HEK293 (cell line): ENCODE measurements at regions not wholly inside any gene's neighbourhood (a gene's known extent, or its start where the extent isn't known, plus 50 kb on each side); places are given as distances from the start of the nearest gene placed in this dataset.

Source experiments
- CTCF ChIA-PET: fragments of 350-600 bp; formaldehyde crosslinking; extraction: SDS; loops from one replicate; lab custom pipeline; 2021; ENCODE audit warnings: antibody characterized with exemption; lab: Yijun Ruan, JAX
- POLR2A ChIA-PET: fragments of 300-600 bp; formaldehyde crosslinking; extraction: SDS; loops from one replicate; lab custom pipeline; 2020; ENCODE audit warnings: antibody characterized with exemption, inconsistent platforms; lab: Yijun Ruan, JAX
- H3K27ac ChIP-seq: fragments of 200-500 bp; sonication (Bioruptor generic); 2 replicates; pipeline ENCODE4 v1.5.1; 2014; ENCODE audit warnings: low read depth, low read length, control low read depth, inconsistent platforms; ENCODE audit errors: extremely low read depth
- H3K36me3 ChIP-seq, 2 experiments: fragments of 200-500 bp in 1 of 2; sonication (Bioruptor generic) in 1 of 2; 1 replicate in 1 of 2; 2 replicates in 1 of 2; pipeline ENCODE4 v1.5.1; 2014 to 2017; ENCODE audit warnings: inconsistent platforms in 2 of 2, low read length in 2 of 2; ENCODE audit not compliant: control insufficient read depth in 2 of 2, insufficient read depth in 1 of 2
- H3K4me1 ChIP-seq: fragments of 200-500 bp; sonication (Bioruptor generic); 2 replicates; pipeline ENCODE4 v1.5.1; 2014; ENCODE audit warnings: mild to moderate bottlenecking, low read length, inconsistent platforms; ENCODE audit not compliant: control insufficient read depth, insufficient read depth
- H3K4me3 ChIP-seq: 2 replicates; pipeline ENCODE4 v1.5.1; 2011; ENCODE audit warnings: low read depth, mild to moderate bottlenecking, control low read depth, low read length, moderate library complexity
- H3K9me3 ChIP-seq: fragments of 200-500 bp; sonication (Bioruptor generic); 2 replicates; pipeline ENCODE4 v1.5.1; 2014; ENCODE audit warnings: low read depth, low read length, inconsistent platforms; ENCODE audit not compliant: control insufficient read depth, insufficient read depth
- GLIS2 ChIP-seq: fragments of 450-650 bp; formaldehyde crosslinking; IDR thresholded peaks from 2 replicates; pipeline ENCODE4 v1.5.1; 2016; ENCODE audit warnings: missing biosample characterization, missing genetic modification characterization
- KLF1 ChIP-seq: fragments of 450-650 bp; formaldehyde crosslinking; IDR thresholded peaks from 2 replicates; pipeline ENCODE4 v1.5.1; 2016; ENCODE audit warnings: missing biosample characterization, missing genetic modification characterization
- PRDM1 ChIP-seq: fragments of 450-650 bp; formaldehyde crosslinking; IDR thresholded peaks from 2 replicates; pipeline ENCODE4; 2016; ENCODE audit warnings: missing biosample characterization, missing genetic modification characterization
- PRDM6 ChIP-seq: fragments of 450-650 bp; formaldehyde crosslinking; IDR thresholded peaks from 2 replicates; pipeline ENCODE4 v1.5.1; 2017; ENCODE audit warnings: missing biosample characterization, missing genetic modification characterization
- SETDB1 ChIP-seq: IDR thresholded peaks from one replicate; pipeline ENCODE4 v1.6.1; 2017; ENCODE audit warnings: mild to moderate bottlenecking, low read length, moderate library complexity, mixed read lengths; ENCODE audit not compliant: insufficient read length
- SP3 ChIP-seq: fragments of 450-650 bp; formaldehyde crosslinking; IDR thresholded peaks from 2 replicates; pipeline ENCODE4 v1.5.1; 2016; ENCODE audit warnings: missing biosample characterization, missing genetic modification characterization
- SP7 ChIP-seq: fragments of 450-650 bp; formaldehyde crosslinking; IDR thresholded peaks from 2 replicates; pipeline ENCODE4 v1.5.1; 2016; ENCODE audit warnings: missing biosample characterization, missing genetic modification characterization
- TRIM28 ChIP-seq: IDR thresholded peaks from 2 replicates; pipeline ENCODE4 v1.6.1; 2011; ENCODE audit warnings: low read length, control low read depth, borderline replicate concordance
- ZBTB44 ChIP-seq: fragments of 450-650 bp; IDR thresholded peaks from 2 replicates; pipeline ENCODE4 v1.5.1; 2018; ENCODE audit warnings: missing biosample characterization, mild to moderate bottlenecking, missing genetic modification characterization
- ZNF132 ChIP-seq: fragments of 450-650 bp; formaldehyde crosslinking; IDR thresholded peaks from 2 replicates; pipeline ENCODE4 v1.5.1; 2017; ENCODE audit warnings: missing biosample characterization, missing genetic modification characterization, borderline replicate concordance
- ZNF175 ChIP-seq: fragments of 450-650 bp; formaldehyde crosslinking; IDR thresholded peaks from 2 replicates; pipeline ENCODE4 v1.5.1; 2016; ENCODE audit warnings: missing biosample characterization, missing genetic modification characterization
- ZNF211 ChIP-seq: fragments of 450-650 bp; formaldehyde crosslinking; IDR thresholded peaks from 2 replicates; pipeline ENCODE4 v1.5.1; 2016; ENCODE audit warnings: low read depth, missing biosample characterization, missing genetic modification characterization
- ZNF214 ChIP-seq: fragments of 450-650 bp; formaldehyde crosslinking; IDR thresholded peaks from 2 replicates; pipeline ENCODE4 v1.5.1; 2017; ENCODE audit warnings: missing biosample characterization, mild to moderate bottlenecking, missing genetic modification characterization, borderline replicate concordance
- ZNF274 ChIP-seq, 2 experiments: fragments of 200-500 bp in 1 of 2; fragments of 450-650 bp in 1 of 2; sonication (Bioruptor generic) in 1 of 2; formaldehyde crosslinking in 1 of 2; IDR thresholded peaks; 2 replicates each; pipeline versions ENCODE4 v1.5.1 to v1.6.1; 2014 to 2016; ENCODE audit warnings: borderline replicate concordance in 1 of 2, inconsistent platforms in 1 of 2, low read length in 1 of 2, missing biosample characterization in 1 of 2, missing genetic modification characterization in 1 of 2
- ZNF311 ChIP-seq: fragments of 450-650 bp; formaldehyde crosslinking; IDR thresholded peaks from 2 replicates; pipeline ENCODE4 v1.5.1; 2017; ENCODE audit warnings: missing biosample characterization, missing genetic modification characterization, borderline replicate concordance
- ZNF324 ChIP-seq: fragments of 450-650 bp; formaldehyde crosslinking; IDR thresholded peaks from 2 replicates; pipeline ENCODE4 v1.5.1; 2016; ENCODE audit warnings: missing biosample characterization, missing genetic modification characterization
- ZNF544 ChIP-seq: fragments of 450-650 bp; formaldehyde crosslinking; IDR thresholded peaks from 2 replicates; pipeline ENCODE4 v1.5.0; 2017; ENCODE audit warnings: missing biosample characterization, missing genetic modification characterization
- ZNF558 ChIP-seq: fragments of 450-650 bp; formaldehyde crosslinking; IDR thresholded peaks from 2 replicates; pipeline ENCODE4 v1.5.1; 2016; ENCODE audit warnings: missing biosample characterization, missing genetic modification characterization
- ZNF596 ChIP-seq: fragments of 450-650 bp; IDR thresholded peaks from 2 replicates; pipeline ENCODE4 v1.5.0; 2018; ENCODE audit warnings: missing biosample characterization, mild to moderate bottlenecking, missing genetic modification characterization, moderate library complexity
- ZNF76 ChIP-seq: fragments of 450-650 bp; formaldehyde crosslinking; IDR thresholded peaks from 2 replicates; pipeline ENCODE4; 2016; ENCODE audit warnings: low read depth, missing biosample characterization, missing genetic modification characterization, borderline replicate concordance
- ZNF837 ChIP-seq: fragments of 450-650 bp; formaldehyde crosslinking; IDR thresholded peaks from 2 replicates; pipeline ENCODE4 v1.5.1; 2016; ENCODE audit warnings: missing biosample characterization, missing genetic modification characterization
- TF ChIP-seq, protein P1 (sequence below): IDR thresholded peaks from 2 replicates; pipeline ENCODE4 v1.6.1; 2011; ENCODE audit warnings: mild to moderate bottlenecking, low read depth, low read length, borderline replicate concordance
- TF ChIP-seq, protein P2 (sequence below): fragments of 450-650 bp; formaldehyde crosslinking; IDR thresholded peaks from 2 replicates; pipeline ENCODE4 v1.5.1; 2016; ENCODE audit warnings: missing biosample characterization, missing genetic modification characterization

DNA sequence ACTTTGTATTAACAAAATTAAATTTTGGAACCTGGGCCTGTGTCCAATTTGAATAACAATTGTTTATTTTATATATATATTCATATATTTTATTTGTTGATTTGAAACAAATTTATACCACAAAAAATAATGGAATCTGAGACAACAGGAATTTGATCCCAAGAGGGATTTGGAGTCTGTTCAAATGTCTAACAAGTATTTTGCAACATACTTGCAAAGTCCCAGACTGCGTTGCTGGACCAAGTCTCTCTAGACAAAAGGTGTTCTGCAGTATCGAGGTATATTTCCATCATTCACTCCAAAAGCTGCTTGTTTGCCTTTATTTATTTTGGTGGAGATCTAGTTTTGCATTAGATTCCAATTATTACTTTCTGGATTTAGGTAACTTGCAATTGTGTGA, 68.7 kb upstream of the PTPRR start:
- H3K9me3 ChIP-seq: no peaks in the 10 kb centered on the region
- no peaks in the 10 kb centered on the region for H3K36me3 ChIP-seq
- POLR2A ChIA-PET: no interaction called here
- TF ChIP-seq ZNF211 (tag by site-specific recombination) (no peak), ZNF596 (tag by site-specific recombination) (no peak), SETDB1 (no peak), PRDM6 (tag by site-specific recombination) (no peak), ZNF311 (tag by site-specific recombination) (no peak)
- H3K4me1 ChIP-seq: no peaks in the 10 kb centered on the region
- CTCF ChIA-PET: no interaction called here
- H3K27ac ChIP-seq: no peak overlapping the region
- no peak overlapping the region for H3K4me3 ChIP-seq

GRCh38 chr12:70985850-70986249, 65.3 kb upstream of the PTPRR start:
- CTCF ChIA-PET: no interaction called here
- no peaks in the 10 kb centered on the region for H3K9me3 ChIP-seq
- TF ChIP-seq, protein P1, sequence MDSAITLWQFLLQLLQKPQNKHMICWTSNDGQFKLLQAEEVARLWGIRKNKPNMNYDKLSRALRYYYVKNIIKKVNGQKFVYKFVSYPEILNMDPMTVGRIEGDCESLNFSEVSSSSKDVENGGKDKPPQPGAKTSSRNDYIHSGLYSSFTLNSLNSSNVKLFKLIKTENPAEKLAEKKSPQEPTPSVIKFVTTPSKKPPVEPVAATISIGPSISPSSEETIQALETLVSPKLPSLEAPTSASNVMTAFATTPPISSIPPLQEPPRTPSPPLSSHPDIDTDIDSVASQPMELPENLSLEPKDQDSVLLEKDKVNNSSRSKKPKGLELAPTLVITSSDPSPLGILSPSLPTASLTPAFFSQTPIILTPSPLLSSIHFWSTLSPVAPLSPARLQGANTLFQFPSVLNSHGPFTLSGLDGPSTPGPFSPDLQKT: no peak
- TF ChIP-seq ZNF558 (tag by site-specific recombination) (no peak), ZNF837 (tag by site-specific recombination) (no peak), ZNF544 (tag by site-specific recombination) (no peak), ZNF214 (tag by site-specific recombination) (no peak), SP7 (tag by site-specific recombination) (no peak), PRDM1 (no peak), ZNF132 (tag by site-specific recombination) (no peak), SP3 (tag by site-specific recombination) (no peak), GLIS2 (tag by site-specific recombination) (no peak), TRIM28 (no peak), ZBTB44 (tag by site-specific recombination) (no peak), ZNF175 (tag by site-specific recombination) (no peak), KLF1 (tag by site-specific recombination) (no peak), ZNF76 (tag by site-specific recombination) (no peak), ZNF274 (IDR thresholded peaks at IDR 0.05; ENCODE audit: low read length) (no peak), ZNF274 (tag by site-specific recombination; IDR thresholded peaks at IDR 0.05; ENCODE audit: borderline replicate concordance) (no peak), ZNF324 (tag by site-specific recombination) (no peak)
- TF ChIP-seq, protein P2, sequence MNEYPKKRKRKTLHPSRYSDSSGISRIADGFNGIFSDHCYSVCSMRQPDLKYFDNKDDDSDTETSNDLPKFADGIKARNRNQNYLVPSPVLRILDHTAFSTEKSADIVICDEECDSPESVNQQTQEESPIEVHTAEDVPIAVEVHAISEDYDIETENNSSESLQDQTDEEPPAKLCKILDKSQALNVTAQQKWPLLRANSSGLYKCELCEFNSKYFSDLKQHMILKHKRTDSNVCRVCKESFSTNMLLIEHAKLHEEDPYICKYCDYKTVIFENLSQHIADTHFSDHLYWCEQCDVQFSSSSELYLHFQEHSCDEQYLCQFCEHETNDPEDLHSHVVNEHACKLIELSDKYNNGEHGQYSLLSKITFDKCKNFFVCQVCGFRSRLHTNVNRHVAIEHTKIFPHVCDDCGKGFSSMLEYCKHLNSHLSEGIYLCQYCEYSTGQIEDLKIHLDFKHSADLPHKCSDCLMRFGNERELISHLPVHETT (tag by site-specific recombination): no peak
- no peak overlapping the region for H3K4me3 ChIP-seq
- no peaks in the 10 kb centered on the region for H3K36me3 ChIP-seq
- H3K27ac ChIP-seq: no peak overlapping the region
- POLR2A ChIA-PET: no interaction called here
- H3K4me1 ChIP-seq: no peaks in the 10 kb centered on the region
